ENCODE measurements at regions not wholly inside any gene's neighbourhood (a gene's known extent, or its start where the extent isn't known, plus 50 kb on each side); places are given as distances from the start of the nearest gene placed in this dataset.

DNA sequence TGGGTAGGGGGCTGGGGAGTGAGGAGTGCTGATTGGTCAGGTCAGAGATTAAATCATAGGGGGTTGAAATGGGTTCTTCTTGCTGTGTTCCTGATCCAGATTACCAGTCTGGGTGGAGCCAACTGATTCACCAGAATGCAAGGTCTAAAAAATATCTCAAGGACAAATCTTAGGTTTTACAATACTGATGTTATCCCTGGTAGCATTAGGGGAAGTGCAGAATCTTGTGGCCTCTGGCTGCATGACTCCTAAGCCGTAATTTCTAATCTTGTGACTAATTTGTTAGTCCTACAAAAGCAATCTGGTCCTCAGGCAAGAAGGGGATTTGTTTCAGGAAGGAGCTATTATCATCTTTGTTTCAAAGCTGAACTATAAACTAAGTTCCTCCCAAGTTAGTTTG is 289.2 kb upstream of the KYNU start (continued):
- no peak for TF ChIP-seq HMGXB4 (CRISPR knock-in tag; IDR thresholded peaks at IDR 0.05; ENCODE audit: borderline replicate concordance)
- no peak for TF ChIP-seq TP53 (CRISPR knock-in tag; IDR thresholded peaks at IDR 0.05)
- TF ChIP-seq JUN (IDR thresholded peaks at IDR 0.05) = no peak
- no peak for TF ChIP-seq TFCP2L1 (CRISPR knock-in tag; IDR thresholded peaks at IDR 0.05)
- no peak for TF ChIP-seq MAZ (IDR thresholded peaks at IDR 0.05; ENCODE audit: borderline replicate concordance, low read depth, low read length)
- no peak for TF ChIP-seq MYC (IDR thresholded peaks at IDR 0.05; ENCODE audit: borderline replicate concordance, low read length)

GRCh38 chr2:142586693-142587580 is 290.5 kb upstream of the KYNU start:
- ChIA-PET POLR2A (no interaction called here), CTCF (no interaction called here)
- ATAC-seq (no peak), DNase-seq (ENCODE audit: low read depth in 1 of 2, low spot score in 1 of 2) (no peak), FAIRE-seq (no peak)
- Histone ChIP-seq H3K9me3 (no peaks in the 10 kb centered on the region), H3K4me3 (no peak overlapping the region), H3K4me1 (peaks cover 17% of the 10 kb centered on the region; the same call in 2 of the 3 replicates), H3K27ac (peak overlapping the region; percentile 59 to 66), H3K4me2 (peak overlapping the region; percentile 75)
- WGBS (ENCODE audit: missing lambda C conversion rate) = 47% methylated on average over 5 of the region's 5 CpGs
- TF ChIP-seq GATA3 (IDR thresholded peaks at IDR 0.05; ENCODE audit: borderline replicate concordance) (peak; percentile 53; the same call in 1 of the 2 replicates), RCOR1 (IDR thresholded peaks at IDR 0.05; ENCODE audit: low read depth, low read length) (no peak), POLR2AphosphoS2 (conservative IDR thresholded peaks at IDR 0.05; ENCODE audit: low read length) (no peak), FOSB (CRISPR knock-in tag; IDR thresholded peaks at IDR 0.05) (no peak), CEBPB (IDR thresholded peaks at IDR 0.05) (peak; percentile 59 to 87; a peak in 3 of 4 replicates), MAFK (IDR thresholded peaks at IDR 0.05; ENCODE audit: partially characterized antibody) (no peak), POLR2A (IDR thresholded peaks at IDR 0.05; ENCODE audit: low read length) (no peak), CHD2 (IDR thresholded peaks at IDR 0.05; ENCODE audit: low read length, partially characterized antibody) (no peak), HEYL (CRISPR knock-in tag; IDR thresholded peaks at IDR 0.05) (no peak), ESRRA (IDR thresholded peaks at IDR 0.05; ENCODE audit: borderline replicate concordance, low read length) (no peak), NPAS2 (CRISPR knock-in tag; IDR thresholded peaks at IDR 0.05; ENCODE audit: borderline replicate concordance) (no peak), FOSL2 (IDR thresholded peaks at IDR 0.05) (no peak), FOSL2 (CRISPR knock-in tag; IDR thresholded peaks at IDR 0.05) (no peak), SREBF2 (IDR thresholded peaks at IDR 0.05) (no peak), HMGXB4 (CRISPR knock-in tag; IDR thresholded peaks at IDR 0.05; ENCODE audit: borderline replicate concordance) (no peak), HES2 (IDR thresholded peaks at IDR 0.05) (no peak)
- TF ChIP-seq, protein P1, sequence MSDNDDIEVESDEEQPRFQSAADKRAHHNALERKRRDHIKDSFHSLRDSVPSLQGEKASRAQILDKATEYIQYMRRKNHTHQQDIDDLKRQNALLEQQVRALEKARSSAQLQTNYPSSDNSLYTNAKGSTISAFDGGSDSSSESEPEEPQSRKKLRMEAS (IDR thresholded peaks at IDR 0.05) = no peak
- TF ChIP-seq, protein P2, sequence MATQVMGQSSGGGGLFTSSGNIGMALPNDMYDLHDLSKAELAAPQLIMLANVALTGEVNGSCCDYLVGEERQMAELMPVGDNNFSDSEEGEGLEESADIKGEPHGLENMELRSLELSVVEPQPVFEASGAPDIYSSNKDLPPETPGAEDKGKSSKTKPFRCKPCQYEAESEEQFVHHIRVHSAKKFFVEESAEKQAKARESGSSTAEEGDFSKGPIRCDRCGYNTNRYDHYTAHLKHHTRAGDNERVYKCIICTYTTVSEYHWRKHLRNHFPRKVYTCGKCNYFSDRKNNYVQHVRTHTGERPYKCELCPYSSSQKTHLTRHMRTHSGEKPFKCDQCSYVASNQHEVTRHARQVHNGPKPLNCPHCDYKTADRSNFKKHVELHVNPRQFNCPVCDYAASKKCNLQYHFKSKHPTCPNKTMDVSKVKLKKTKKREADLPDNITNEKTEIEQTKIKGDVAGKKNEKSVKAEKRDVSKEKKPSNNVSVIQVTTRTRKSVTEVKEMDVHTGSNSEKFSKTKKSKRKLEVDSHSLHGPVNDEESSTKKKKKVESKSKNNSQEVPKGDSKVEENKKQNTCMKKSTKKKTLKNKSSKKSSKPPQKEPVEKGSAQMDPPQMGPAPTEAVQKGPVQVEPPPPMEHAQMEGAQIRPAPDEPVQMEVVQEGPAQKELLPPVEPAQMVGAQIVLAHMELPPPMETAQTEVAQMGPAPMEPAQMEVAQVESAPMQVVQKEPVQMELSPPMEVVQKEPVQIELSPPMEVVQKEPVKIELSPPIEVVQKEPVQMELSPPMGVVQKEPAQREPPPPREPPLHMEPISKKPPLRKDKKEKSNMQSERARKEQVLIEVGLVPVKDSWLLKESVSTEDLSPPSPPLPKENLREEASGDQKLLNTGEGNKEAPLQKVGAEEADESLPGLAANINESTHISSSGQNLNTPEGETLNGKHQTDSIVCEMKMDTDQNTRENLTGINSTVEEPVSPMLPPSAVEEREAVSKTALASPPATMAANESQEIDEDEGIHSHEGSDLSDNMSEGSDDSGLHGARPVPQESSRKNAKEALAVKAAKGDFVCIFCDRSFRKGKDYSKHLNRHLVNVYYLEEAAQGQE (IDR thresholded peaks at IDR 0.05) = no peak
- TF ChIP-seq, protein P3, sequence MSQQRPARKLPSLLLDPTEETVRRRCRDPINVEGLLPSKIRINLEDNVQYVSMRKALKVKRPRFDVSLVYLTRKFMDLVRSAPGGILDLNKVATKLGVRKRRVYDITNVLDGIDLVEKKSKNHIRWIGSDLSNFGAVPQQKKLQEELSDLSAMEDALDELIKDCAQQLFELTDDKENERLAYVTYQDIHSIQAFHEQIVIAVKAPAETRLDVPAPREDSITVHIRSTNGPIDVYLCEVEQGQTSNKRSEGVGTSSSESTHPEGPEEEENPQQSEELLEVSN (IDR thresholded peaks at IDR 0.05; ENCODE audit: borderline replicate concordance, low read depth) = no peak

Data from A549 (cell line).